ENCODE measurements at regions not wholly inside any gene's neighbourhood (a gene's known extent, or its start where the extent isn't known, plus 50 kb on each side); places are given as distances from the start of the nearest gene placed in this dataset.

DNA sequence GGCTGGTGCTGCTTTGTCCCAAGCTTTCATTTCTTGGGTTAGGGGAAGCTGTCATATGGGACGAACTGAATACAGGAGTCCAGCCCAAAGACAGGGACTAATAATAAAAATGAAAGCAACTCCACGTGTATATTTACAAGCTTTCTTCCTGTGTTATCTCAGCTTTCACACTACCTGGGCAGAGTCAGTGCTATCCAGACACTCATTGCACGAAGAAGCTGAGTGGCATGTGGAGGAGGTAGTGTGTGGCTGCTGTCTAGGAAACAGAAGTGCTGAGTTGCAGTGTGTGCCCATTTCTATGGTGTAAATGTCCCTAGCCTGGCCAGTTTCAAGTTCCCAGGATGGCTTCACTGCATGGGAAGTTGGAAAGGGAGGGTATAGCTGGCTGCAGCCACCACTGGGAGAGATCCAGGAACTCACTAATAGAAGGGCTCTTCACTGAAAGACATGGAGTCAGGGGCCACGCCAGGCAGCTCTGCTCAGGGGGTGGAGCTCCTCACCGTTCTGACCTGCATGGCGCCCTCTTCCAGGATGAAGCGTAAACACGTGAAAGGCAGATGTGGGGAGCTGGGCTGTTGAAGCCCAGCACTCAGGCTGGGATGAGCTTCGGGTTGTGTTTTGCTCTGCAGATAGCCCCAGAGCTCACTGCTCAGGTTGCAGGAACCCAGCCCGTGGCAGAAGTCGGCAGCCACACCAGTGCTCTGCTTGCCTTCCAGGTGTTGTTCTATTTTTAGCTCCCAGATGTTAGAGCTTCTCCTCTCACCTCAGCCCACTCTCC, 116.9 kb downstream of the IRX2 start:
- H3K27me3 ChIP-seq (replicated peaks in 1 of 7), result peaks cover 0 to 6% (median 0%) of the 10 kb centered on the region in 7 donors
- H3K36me3 ChIP-seq, result no peaks in the 10 kb centered on the region
- TF ChIP-seq POLR2A (IDR thresholded peaks at IDR 0.05), result no peak
- TF ChIP-seq, protein P1, sequence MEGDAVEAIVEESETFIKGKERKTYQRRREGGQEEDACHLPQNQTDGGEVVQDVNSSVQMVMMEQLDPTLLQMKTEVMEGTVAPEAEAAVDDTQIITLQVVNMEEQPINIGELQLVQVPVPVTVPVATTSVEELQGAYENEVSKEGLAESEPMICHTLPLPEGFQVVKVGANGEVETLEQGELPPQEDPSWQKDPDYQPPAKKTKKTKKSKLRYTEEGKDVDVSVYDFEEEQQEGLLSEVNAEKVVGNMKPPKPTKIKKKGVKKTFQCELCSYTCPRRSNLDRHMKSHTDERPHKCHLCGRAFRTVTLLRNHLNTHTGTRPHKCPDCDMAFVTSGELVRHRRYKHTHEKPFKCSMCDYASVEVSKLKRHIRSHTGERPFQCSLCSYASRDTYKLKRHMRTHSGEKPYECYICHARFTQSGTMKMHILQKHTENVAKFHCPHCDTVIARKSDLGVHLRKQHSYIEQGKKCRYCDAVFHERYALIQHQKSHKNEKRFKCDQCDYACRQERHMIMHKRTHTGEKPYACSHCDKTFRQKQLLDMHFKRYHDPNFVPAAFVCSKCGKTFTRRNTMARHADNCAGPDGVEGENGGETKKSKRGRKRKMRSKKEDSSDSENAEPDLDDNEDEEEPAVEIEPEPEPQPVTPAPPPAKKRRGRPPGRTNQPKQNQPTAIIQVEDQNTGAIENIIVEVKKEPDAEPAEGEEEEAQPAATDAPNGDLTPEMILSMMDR (IDR thresholded peaks at IDR 0.05 in 8 of 11, conservative IDR thresholded peaks at IDR 0.05 in 3 of 11), result no peak
- TF ChIP-seq POLR2AphosphoS5 (IDR thresholded peaks at IDR 0.05), result no peak
- H3K4me1 ChIP-seq, result no peaks in the 10 kb centered on the region
- intact Hi-C loops (cut with DNase I; ENCODE audit: low total_unique reads), result no loop called here
- H3K27ac ChIP-seq, result no peak overlapping the region
- H3K4me3 ChIP-seq, result no peak overlapping the region
- no peak for DNase-seq
- WGBS, 5 donors, result 65 to 71% (median 67%) methylated on average over 11 of the region's 11 CpGs
- no peaks in the 10 kb centered on the region for H3K9me3 ChIP-seq

DNA sequence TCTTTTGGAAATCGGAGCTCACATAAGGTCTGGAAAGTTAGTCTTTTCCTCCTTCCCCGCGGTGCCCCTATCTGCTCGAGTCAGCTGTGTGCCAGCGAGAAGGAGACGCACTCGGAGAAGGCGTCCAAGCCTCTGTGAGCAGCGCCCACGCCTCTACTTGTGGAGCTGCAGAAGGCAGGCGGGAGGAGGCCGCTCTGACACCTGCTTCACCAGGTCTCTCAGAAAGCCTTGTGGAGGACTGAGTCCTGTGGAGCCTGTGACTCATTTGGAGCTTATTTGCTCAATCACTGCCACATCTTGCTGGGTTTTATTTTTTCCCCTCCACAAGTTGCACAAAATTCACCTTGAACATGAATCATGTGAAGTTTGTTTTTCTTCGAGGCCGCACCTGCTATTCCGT, 117.5 kb downstream of the IRX2 start:
- 83 to 92% (median 91%) methylated on average over 15 of the region's 15 CpGs for WGBS, 5 donors
- peaks cover 0 to 6% (median 0%) of the 10 kb centered on the region in 7 donors for H3K27me3 ChIP-seq (replicated peaks in 1 of 7)
- no peaks in the 10 kb centered on the region for H3K36me3 ChIP-seq
- no peak for DNase-seq
- H3K4me3 ChIP-seq, result no peak overlapping the region
- H3K9me3 ChIP-seq, result no peaks in the 10 kb centered on the region
- TF ChIP-seq POLR2A (IDR thresholded peaks at IDR 0.05) (no peak), POLR2AphosphoS5 (IDR thresholded peaks at IDR 0.05) (no peak)
- TF ChIP-seq, protein P1 (IDR thresholded peaks at IDR 0.05 in 8 of 11, conservative IDR thresholded peaks at IDR 0.05 in 3 of 11), result no peak
- H3K27ac ChIP-seq, result no peak overlapping the region
- H3K4me1 ChIP-seq, result no peaks in the 10 kb centered on the region
- intact Hi-C loops (cut with DNase I; ENCODE audit: low total_unique reads), result no loop called here

DNA sequence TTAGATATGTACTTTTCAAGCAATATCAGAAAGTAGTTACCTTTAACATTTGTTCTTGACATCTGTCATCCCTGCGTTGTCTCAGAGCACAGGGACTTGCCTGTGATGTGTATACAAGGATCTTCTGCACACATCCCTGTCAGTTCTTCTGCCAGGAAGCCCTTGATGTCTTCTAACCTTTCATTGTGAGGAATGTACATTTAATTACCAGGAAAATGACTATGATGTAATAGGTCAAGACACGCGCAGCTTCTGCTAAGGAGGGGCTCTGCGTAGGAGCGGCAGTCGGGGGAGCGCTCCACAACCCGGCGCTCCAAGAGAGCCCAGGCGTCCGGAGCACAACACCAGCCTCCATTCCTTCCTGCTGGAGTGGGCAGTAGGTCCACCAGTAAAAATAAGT, 119.7 kb downstream of the IRX2 start:
- intact Hi-C loops (cut with DNase I; ENCODE audit: low total_unique reads), result no loop called here

DNA sequence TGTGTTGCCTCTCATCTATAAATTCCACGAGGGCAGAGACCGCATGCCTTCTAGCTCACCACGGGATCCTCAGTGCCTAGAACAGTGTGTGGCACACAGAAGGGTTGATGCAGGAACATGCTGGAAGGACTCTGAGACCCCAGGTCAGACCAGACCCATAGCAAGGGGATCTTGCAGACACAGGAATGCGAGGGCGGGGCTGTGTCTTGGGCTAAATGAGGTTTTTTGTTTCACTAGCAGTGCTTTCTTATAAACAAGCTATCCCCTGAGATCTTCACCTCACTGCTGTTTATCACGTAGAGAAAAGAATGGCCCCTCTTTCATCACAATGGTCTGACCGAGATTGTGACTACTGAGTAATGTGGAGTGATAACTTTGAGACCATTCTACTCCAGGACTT, 122.4 kb downstream of the IRX2 start:
- Histone ChIP-seq H3K4me1 (no peaks in the 10 kb centered on the region), H3K9me3 (no peaks in the 10 kb centered on the region), H3K27me3 (replicated peaks in 1 of 7) (peaks cover 0 to 6% (median 0%) of the 10 kb centered on the region in 7 donors), H3K4me3 (no peak overlapping the region), H3K27ac (no peak overlapping the region), H3K36me3 (no peaks in the 10 kb centered on the region)
- TF ChIP-seq POLR2AphosphoS5 (IDR thresholded peaks at IDR 0.05) (no peak), POLR2A (IDR thresholded peaks at IDR 0.05) (no peak)
- TF ChIP-seq, protein P1 (IDR thresholded peaks at IDR 0.05 in 8 of 11, conservative IDR thresholded peaks at IDR 0.05 in 3 of 11), result no peak
- WGBS, 5 donors, result 53 to 60% (median 56%) methylated on average over 7 of the region's 7 CpGs
- DNase-seq, result no peak
- intact Hi-C loops (cut with DNase I; ENCODE audit: low total_unique reads), result no loop called here

More for the DNA sequence above, 119.7 kb downstream of the IRX2 start:
- Histone ChIP-seq H3K27me3 (replicated peaks in 1 of 7) (peaks cover 0 to 6% (median 0%) of the 10 kb centered on the region in 7 donors), H3K4me1 (no peaks in the 10 kb centered on the region), H3K36me3 (no peaks in the 10 kb centered on the region), H3K4me3 (no peak overlapping the region), H3K27ac (no peak overlapping the region), H3K9me3 (no peaks in the 10 kb centered on the region)
- WGBS, 5 donors, result 62 to 79% (median 75%) methylated on average over 11 of the region's 11 CpGs
- TF ChIP-seq, protein P1 (IDR thresholded peaks at IDR 0.05 in 8 of 11, conservative IDR thresholded peaks at IDR 0.05 in 3 of 11), result no peak
- no peak for TF ChIP-seq POLR2A (IDR thresholded peaks at IDR 0.05)
- no peak for TF ChIP-seq POLR2AphosphoS5 (IDR thresholded peaks at IDR 0.05)
- no peak for DNase-seq

Data from spleen (tissue), 11 donors.